ENCODE measurements at regions not wholly inside any gene's neighbourhood (a gene's known extent, or its start where the extent isn't known, plus 50 kb on each side); places are given as distances from the start of the nearest gene placed in this dataset.

DNA sequence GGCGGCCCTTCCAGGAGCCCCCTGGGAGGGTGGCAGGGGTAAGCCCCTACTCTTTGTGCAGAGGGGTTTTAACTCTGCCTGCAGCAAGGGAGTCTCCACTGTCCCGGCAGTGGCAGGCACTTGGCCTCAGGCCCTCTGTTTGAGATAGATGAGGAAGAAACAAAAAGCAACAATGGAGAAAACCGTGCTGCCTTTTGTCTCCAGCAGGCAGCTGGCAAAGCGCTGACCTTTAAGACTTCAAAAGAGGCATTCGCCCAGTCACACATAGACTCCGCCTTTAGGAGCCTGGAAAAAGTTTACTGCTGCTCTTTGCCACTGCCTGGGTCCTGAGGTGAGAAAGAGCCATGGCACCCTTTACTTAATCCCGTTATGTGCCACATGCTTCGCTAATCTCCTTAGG is 158.2 kb upstream of the NTF3 start:
- Mint-ChIP-seq H3K27ac (no peak overlapping the region), H3K9me3 (no peaks in the 10 kb centered on the region), H3K36me3 (ENCODE audit: low read depth) (no peaks in the 10 kb centered on the region), H3K4me1 (peaks cover 4% of the 10 kb centered on the region; the same call in 2 of the 3 replicates), H3K4me3 (no peak overlapping the region), H3K27me3 (ENCODE audit: insufficient read depth, low read depth, poor library complexity) (peaks cover 6% of the 10 kb centered on the region)
- H3F3A ChIP-seq (replicated peaks; ENCODE audit: low read depth): no peaks in the 10 kb centered on the region
- H3K27me3 ChIP-seq (ENCODE audit: insufficient read depth): no peaks in the 10 kb centered on the region
- no peak overlapping the region for H3K4me2 ChIP-seq
- no peak overlapping the region for H3K27ac ChIP-seq (ENCODE audit: low read depth)
- TF ChIP-seq EZH2phosphoT487 (IDR thresholded peaks at IDR 0.05; ENCODE audit: unreplicated experiment) (no peak), POLR2AphosphoS5 (IDR thresholded peaks at IDR 0.05; ENCODE audit: low read depth) (no peak), STAT1 (IDR thresholded peaks at IDR 0.05; ENCODE audit: unreplicated experiment) (no peak), ZNF114 (CRISPR knock-in tag; IDR thresholded peaks at IDR 0.05) (no peak), EZH2 (IDR thresholded peaks at IDR 0.05; ENCODE audit: low read depth, unreplicated experiment) (no peak), NANOG (IDR thresholded peaks at IDR 0.05; ENCODE audit: borderline replicate concordance) (no peak), JUNB (IDR thresholded peaks at IDR 0.05; ENCODE audit: unreplicated experiment) (no peak), CREB1 (CRISPR knock-in tag; IDR thresholded peaks at IDR 0.05; ENCODE audit: low read depth) (no peak), ZNF331 (CRISPR knock-in tag; IDR thresholded peaks at IDR 0.05; ENCODE audit: low read depth) (no peak)
- TF ChIP-seq, protein P1, sequence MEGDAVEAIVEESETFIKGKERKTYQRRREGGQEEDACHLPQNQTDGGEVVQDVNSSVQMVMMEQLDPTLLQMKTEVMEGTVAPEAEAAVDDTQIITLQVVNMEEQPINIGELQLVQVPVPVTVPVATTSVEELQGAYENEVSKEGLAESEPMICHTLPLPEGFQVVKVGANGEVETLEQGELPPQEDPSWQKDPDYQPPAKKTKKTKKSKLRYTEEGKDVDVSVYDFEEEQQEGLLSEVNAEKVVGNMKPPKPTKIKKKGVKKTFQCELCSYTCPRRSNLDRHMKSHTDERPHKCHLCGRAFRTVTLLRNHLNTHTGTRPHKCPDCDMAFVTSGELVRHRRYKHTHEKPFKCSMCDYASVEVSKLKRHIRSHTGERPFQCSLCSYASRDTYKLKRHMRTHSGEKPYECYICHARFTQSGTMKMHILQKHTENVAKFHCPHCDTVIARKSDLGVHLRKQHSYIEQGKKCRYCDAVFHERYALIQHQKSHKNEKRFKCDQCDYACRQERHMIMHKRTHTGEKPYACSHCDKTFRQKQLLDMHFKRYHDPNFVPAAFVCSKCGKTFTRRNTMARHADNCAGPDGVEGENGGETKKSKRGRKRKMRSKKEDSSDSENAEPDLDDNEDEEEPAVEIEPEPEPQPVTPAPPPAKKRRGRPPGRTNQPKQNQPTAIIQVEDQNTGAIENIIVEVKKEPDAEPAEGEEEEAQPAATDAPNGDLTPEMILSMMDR (conservative IDR thresholded peaks at IDR 0.05; ENCODE audit: low read depth in 2 of 2): no peak
- TF ChIP-seq, protein P2, sequence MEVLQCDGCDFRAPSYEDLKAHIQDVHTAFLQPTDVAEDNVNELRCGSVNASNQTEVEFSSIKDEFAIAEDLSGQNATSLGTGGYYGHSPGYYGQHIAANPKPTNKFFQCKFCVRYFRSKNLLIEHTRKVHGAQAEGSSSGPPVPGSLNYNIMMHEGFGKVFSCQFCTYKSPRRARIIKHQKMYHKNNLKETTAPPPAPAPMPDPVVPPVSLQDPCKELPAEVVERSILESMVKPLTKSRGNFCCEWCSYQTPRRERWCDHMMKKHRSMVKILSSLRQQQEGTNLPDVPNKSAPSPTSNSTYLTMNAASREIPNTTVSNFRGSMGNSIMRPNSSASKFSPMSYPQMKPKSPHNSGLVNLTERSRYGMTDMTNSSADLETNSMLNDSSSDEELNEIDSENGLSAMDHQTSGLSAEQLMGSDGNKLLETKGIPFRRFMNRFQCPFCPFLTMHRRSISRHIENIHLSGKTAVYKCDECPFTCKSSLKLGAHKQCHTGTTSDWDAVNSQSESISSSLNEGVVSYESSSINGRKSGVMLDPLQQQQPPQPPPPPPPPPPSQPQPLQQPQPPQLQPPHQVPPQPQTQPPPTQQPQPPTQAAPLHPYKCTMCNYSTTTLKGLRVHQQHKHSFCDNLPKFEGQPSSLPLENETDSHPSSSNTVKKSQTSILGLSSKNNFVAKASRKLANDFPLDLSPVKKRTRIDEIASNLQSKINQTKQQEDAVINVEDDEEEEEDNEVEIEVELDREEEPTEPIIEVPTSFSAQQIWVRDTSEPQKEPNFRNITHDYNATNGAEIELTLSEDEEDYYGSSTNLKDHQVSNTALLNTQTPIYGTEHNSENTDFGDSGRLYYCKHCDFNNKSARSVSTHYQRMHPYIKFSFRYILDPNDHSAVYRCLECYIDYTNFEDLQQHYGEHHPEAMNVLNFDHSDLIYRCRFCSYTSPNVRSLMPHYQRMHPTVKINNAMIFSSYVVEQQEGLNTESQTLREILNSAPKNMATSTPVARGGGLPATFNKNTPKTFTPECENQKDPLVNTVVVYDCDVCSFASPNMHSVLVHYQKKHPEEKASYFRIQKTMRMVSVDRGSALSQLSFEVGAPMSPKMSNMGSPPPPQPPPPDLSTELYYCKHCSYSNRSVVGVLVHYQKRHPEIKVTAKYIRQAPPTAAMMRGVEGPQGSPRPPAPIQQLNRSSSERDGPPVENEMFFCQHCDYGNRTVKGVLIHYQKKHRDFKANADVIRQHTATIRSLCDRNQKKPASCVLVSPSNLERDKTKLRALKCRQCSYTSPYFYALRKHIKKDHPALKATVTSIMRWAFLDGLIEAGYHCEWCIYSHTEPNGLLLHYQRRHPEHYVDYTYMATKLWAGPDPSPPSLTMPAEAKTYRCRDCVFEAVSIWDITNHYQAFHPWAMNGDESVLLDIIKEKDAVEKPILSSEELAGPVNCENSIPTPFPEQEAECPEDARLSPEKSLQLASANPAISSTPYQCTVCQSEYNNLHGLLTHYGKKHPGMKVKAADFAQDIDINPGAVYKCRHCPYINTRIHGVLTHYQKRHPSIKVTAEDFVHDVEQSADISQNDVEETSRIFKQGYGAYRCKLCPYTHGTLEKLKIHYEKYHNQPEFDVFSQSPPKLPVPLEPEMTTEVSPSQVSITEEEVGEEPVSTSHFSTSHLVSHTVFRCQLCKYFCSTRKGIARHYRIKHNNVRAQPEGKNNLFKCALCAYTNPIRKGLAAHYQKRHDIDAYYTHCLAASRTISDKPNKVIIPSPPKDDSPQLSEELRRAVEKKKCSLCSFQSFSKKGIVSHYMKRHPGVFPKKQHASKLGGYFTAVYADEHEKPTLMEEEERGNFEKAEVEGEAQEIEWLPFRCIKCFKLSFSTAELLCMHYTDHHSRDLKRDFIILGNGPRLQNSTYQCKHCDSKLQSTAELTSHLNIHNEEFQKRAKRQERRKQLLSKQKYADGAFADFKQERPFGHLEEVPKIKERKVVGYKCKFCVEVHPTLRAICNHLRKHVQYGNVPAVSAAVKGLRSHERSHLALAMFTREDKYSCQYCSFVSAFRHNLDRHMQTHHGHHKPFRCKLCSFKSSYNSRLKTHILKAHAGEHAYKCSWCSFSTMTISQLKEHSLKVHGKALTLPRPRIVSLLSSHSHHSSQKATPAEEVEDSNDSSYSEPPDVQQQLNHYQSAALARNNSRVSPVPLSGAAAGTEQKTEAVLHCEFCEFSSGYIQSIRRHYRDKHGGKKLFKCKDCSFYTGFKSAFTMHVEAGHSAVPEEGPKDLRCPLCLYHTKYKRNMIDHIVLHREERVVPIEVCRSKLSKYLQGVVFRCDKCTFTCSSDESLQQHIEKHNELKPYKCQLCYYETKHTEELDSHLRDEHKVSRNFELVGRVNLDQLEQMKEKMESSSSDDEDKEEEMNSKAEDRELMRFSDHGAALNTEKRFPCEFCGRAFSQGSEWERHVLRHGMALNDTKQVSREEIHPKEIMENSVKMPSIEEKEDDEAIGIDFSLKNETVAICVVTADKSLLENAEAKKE (CRISPR knock-in tag; IDR thresholded peaks at IDR 0.05): no peak
- TF ChIP-seq, protein P3, sequence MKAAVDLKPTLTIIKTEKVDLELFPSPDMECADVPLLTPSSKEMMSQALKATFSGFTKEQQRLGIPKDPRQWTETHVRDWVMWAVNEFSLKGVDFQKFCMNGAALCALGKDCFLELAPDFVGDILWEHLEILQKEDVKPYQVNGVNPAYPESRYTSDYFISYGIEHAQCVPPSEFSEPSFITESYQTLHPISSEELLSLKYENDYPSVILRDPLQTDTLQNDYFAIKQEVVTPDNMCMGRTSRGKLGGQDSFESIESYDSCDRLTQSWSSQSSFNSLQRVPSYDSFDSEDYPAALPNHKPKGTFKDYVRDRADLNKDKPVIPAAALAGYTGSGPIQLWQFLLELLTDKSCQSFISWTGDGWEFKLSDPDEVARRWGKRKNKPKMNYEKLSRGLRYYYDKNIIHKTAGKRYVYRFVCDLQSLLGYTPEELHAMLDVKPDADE (IDR thresholded peaks at IDR 0.05): no peak
- TF ChIP-seq, protein P4, sequence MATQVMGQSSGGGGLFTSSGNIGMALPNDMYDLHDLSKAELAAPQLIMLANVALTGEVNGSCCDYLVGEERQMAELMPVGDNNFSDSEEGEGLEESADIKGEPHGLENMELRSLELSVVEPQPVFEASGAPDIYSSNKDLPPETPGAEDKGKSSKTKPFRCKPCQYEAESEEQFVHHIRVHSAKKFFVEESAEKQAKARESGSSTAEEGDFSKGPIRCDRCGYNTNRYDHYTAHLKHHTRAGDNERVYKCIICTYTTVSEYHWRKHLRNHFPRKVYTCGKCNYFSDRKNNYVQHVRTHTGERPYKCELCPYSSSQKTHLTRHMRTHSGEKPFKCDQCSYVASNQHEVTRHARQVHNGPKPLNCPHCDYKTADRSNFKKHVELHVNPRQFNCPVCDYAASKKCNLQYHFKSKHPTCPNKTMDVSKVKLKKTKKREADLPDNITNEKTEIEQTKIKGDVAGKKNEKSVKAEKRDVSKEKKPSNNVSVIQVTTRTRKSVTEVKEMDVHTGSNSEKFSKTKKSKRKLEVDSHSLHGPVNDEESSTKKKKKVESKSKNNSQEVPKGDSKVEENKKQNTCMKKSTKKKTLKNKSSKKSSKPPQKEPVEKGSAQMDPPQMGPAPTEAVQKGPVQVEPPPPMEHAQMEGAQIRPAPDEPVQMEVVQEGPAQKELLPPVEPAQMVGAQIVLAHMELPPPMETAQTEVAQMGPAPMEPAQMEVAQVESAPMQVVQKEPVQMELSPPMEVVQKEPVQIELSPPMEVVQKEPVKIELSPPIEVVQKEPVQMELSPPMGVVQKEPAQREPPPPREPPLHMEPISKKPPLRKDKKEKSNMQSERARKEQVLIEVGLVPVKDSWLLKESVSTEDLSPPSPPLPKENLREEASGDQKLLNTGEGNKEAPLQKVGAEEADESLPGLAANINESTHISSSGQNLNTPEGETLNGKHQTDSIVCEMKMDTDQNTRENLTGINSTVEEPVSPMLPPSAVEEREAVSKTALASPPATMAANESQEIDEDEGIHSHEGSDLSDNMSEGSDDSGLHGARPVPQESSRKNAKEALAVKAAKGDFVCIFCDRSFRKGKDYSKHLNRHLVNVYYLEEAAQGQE (IDR thresholded peaks at IDR 0.05; ENCODE audit: unreplicated experiment): no peak
- peaks cover under 1% of the 10 kb centered on the region; the same call in 1 of the 2 replicates for H3K4me1 ChIP-seq (ENCODE audit: insufficient read depth)
- H3K9me2 ChIP-seq (ENCODE audit: insufficient read depth): peaks cover 8% of the 10 kb centered on the region; the same call in 1 of the 2 replicates
- H2AFZ ChIP-seq: no peak overlapping the region
- H3K4me3 ChIP-seq: no peak overlapping the region
- no peak for DNase-seq (ENCODE audit: low spot score)
- no peaks in the 10 kb centered on the region for H4K20me1 ChIP-seq (replicated peaks; ENCODE audit: insufficient read depth)
- no peaks in the 10 kb centered on the region for H3K79me2 ChIP-seq (replicated peaks; ENCODE audit: insufficient read depth)
- no peaks in the 10 kb centered on the region for H3K36me3 ChIP-seq (ENCODE audit: insufficient read depth)
- ATAC-seq: peak; percentile 58
